PC-3 (cell line): ENCODE measurements at regions not wholly inside any gene's neighbourhood (a gene's known extent, or its start where the extent isn't known, plus 50 kb on each side); places are given as distances from the start of the nearest gene placed in this dataset.
"Not testable (repeated sequence)": the region's sequence is repeated elsewhere in the genome, so short reads cannot be mapped to it uniquely, and the experiment has no call there.

Source experiments
- ATAC-seq: fragments of 200-7000 bp; cut with Tn5 transposase; 2 replicates; pipeline ENCODE4 v1.9.1; 2020; ENCODE audit warnings: mild to moderate bottlenecking, moderate library complexity
- BruUV-seq: library from RNA; stranded (reverse); fragments of 400-500 nt; replicated peaks from 2 replicates; lab custom pipeline; 2021; lab: Mats Ljungman, UMichigan
- CTCF ChIA-PET: fragments of 300-600 bp; sonication (Branson Sonifier 250); formaldehyde crosslinking; loops from one replicate; lab custom pipeline; 2022; ENCODE audit warnings: antibody characterized with exemption; lab: Charles Lee
- POLR2A ChIA-PET: fragments of 300-600 bp; sonication (Branson Sonifier 250); formaldehyde crosslinking; loops from one replicate; lab custom pipeline; 2022; ENCODE audit warnings: antibody characterized with exemption; ENCODE audit not compliant: unreplicated experiment; lab: Charles Lee
- DNase-seq: peaks from one replicate; pipeline ENCODE4 v3.0.0-alpha.2; 2015
- H2AFZ ChIP-seq: fragments of 300-600 bp; sonication (generic); 2 replicates; pipeline ENCODE4 v1.6.0; 2016; ENCODE audit warnings: antibody characterized with exemption, low read length
- H3F3A ChIP-seq: fragments of 300-600 bp; sonication (generic); one replicate; pipeline ENCODE4 v1.6.0; 2017; ENCODE audit warnings: antibody characterized with exemption, low read length, control low read depth, mild to moderate bottlenecking; ENCODE audit not compliant: unreplicated experiment
- H3K27ac ChIP-seq: fragments of 300-600 bp; sonication (generic); 2 replicates; pipeline ENCODE4 v1.5.1; 2016; ENCODE audit warnings: mild to moderate bottlenecking, low read length
- H3K27me3 ChIP-seq: fragments of 300-600 bp; sonication (generic); 2 replicates; pipeline ENCODE4 v1.6.1; 2016; ENCODE audit warnings: low read length, mixed read lengths
- H3K36me3 ChIP-seq: fragments of 300-600 bp; sonication (generic); 2 replicates; pipeline ENCODE4 v1.6.1; 2016; ENCODE audit warnings: low read depth, mixed run types, low read length, mixed read lengths
- H3K4me1 ChIP-seq: fragments of 300-600 bp; sonication (generic); 2 replicates; pipeline ENCODE4 v1.5.1; 2016; ENCODE audit warnings: low read length; ENCODE audit not compliant: insufficient read depth
- H3K4me2 ChIP-seq: fragments of 300-600 bp; sonication (generic); 2 replicates; pipeline ENCODE4 v1.6.0; 2016; ENCODE audit warnings: low read length
- H3K4me3 ChIP-seq: fragments of 300-600 bp; sonication (generic); 2 replicates; pipeline ENCODE4 v1.5.1; 2016; ENCODE audit warnings: mild to moderate bottlenecking, low read length, mixed read lengths
- H3K79me2 ChIP-seq: fragments of 300-600 bp; sonication (generic); 2 replicates; pipeline ENCODE4 v1.6.1; 2017; ENCODE audit warnings: low read length, mixed read lengths
- H3K9ac ChIP-seq: fragments of 300-600 bp; sonication (generic); 2 replicates; pipeline ENCODE4 v1.6.0; 2016; ENCODE audit warnings: mild to moderate bottlenecking, low read length
- H3K9me2 ChIP-seq: fragments of 300-600 bp; sonication (generic); replicated peaks from 2 replicates; pipeline ENCODE4 v1.6.1; 2016; ENCODE audit warnings: mixed run types, low read length, mixed read lengths
- H3K9me3 ChIP-seq: fragments of 300-600 bp; sonication (generic); 2 replicates; pipeline ENCODE4 v1.6.1; 2016; ENCODE audit warnings: low read length, mixed read lengths
- H4K20me1 ChIP-seq: fragments of 300-600 bp; sonication (generic); 2 replicates; pipeline ENCODE4 v1.6.1; 2016; ENCODE audit warnings: low read length, mixed read lengths
- intact Hi-C: fragments of 100-400 bp; cut with micrococcal nuclease; formaldehyde crosslinking; loops from 2 replicates; pipeline ENCODE4 v1.9.0; 2023

DNA sequence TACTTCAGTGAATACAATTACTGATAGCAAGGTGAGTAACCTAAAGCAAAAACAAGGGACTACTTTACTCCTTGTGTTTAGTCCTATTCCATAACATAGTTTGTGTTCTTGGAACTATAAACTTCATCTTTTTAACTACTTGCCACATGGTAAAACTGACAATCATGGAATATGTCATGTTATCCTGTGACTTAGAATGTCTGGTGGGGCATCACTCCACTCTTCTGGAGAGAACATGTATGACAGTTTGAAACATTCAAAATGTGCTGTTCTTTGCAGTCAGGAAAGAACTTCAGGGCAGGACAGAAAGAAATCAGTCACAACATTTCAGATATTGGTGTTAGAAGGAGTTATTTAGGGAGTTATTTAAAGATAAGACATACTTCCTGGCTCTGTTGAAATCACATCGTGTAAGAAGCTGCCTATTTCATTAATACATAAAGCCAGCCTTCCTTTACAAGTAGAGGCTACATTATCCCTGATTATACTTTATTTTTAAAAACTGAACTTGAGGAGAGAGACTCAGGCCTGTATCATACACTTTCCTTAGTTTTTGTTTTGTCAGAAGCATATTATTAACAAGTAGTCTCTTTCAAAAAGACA is 184.9 kb downstream of the SPATA31A6 start:
- CTCF ChIA-PET, ATAC-seq, H3K36me3 ChIP-seq, H3K4me1 ChIP-seq, H3K9me3 ChIP-seq, BruUV-seq, H3K27ac ChIP-seq, H3K4me2 ChIP-seq, H3K9ac ChIP-seq, DNase-seq, H3K4me3 ChIP-seq, H2AFZ ChIP-seq, H3K27me3 ChIP-seq, H3F3A ChIP-seq, H3K9me2 ChIP-seq, POLR2A ChIA-PET, H3K79me2 ChIP-seq, intact Hi-C loops, H4K20me1 ChIP-seq: not testable (repeated sequence)

DNA sequence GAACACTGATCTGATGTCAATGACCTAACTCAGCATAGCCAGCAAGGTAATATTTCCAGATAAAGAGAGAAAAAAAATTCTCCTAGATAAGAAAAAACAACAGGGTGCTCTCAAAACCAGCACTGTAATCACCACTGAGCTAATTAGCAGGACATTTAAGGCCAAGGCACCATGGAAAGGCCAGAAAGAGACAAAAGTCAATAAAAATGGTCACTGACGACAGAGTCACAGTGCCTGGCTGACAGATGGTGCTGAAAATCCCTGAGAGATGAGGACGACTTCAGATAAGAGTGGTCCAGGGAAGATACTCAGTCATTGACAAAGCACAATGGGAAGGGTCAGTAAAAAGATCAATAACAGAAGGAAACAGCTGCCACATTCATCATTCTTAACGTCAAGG is 186.7 kb downstream of the SPATA31A6 start:
- H3K4me3 ChIP-seq, H3F3A ChIP-seq, H3K9me2 ChIP-seq, POLR2A ChIA-PET, CTCF ChIA-PET, H2AFZ ChIP-seq, H3K9me3 ChIP-seq, BruUV-seq, H3K27me3 ChIP-seq, ATAC-seq, H3K79me2 ChIP-seq, H3K27ac ChIP-seq, H3K4me2 ChIP-seq, H3K36me3 ChIP-seq, H4K20me1 ChIP-seq, intact Hi-C loops, H3K4me1 ChIP-seq, DNase-seq, H3K9ac ChIP-seq: not testable (repeated sequence)

DNA sequence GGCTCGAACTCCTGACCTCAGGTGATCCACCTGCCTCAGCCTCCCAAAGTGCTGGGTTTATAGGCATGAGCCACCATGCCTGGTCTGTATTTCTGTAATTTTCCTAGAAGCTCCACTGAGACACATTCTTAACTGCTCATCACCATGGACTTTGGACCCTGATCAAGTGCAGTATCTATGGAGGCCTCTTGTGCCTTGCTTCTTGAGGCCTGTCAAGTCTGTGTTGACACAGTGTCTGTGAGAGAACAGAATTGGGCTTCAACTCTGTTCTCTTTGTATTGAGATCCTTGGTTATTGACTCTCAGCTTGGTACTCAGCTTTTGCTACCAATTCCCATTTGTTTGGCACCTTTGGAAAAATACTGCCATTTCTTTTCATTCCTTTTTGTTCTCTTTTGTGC is 188.0 kb downstream of the SPATA31A6 start:
- POLR2A ChIA-PET, H3K27me3 ChIP-seq, H3K4me1 ChIP-seq, H3K36me3 ChIP-seq, H2AFZ ChIP-seq, H3K4me2 ChIP-seq, BruUV-seq, DNase-seq, intact Hi-C loops, H3K27ac ChIP-seq, H4K20me1 ChIP-seq, H3K9me2 ChIP-seq, H3K9me3 ChIP-seq, H3K4me3 ChIP-seq, H3F3A ChIP-seq, H3K9ac ChIP-seq, H3K79me2 ChIP-seq, CTCF ChIA-PET, ATAC-seq: not testable (repeated sequence)

DNA sequence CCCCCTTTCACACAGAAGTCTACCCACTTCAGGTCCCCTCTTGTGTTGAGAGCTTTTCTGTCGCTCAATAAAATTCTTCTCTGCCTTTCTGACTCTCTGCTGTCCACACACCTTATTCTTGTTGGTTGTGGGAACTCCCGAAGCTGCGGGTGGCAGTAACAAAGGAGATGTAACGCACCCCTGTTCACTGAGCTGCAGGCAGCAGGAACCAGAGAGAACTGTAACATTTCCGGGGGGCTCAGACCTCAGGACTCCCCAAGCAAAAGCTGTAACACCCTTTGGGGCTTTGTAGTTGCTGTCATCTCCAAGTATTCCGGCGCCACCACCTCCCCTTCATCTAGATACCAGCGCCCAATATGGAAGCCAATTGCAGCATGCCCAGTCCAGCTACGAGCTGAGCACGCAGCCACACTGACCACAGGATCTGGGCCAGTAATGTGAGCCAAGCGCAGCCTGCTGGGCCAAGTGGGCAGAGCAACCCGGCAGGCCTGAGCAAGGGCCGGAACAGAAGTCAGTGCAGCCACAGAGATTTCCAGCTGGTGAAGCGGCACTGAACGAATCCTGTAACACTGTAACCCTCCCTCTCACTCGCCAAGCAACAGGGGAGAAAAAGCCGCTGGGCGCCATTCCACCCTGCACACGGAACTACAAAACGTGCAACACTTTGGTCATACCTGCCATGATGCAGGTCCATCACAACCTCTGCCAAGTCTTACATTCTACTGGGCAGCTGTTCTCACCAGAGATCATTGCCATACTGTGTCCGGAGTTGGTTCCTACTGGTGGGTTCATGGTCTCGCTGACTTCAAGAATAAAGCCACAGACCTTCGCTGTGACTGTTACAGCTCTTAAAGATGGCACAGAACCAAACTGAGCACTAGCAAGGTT is 194.3 kb downstream of the SPATA31A6 start:
- H3K9me2 ChIP-seq: not testable (repeated sequence)

More for the DNA sequence above, 194.3 kb downstream of the SPATA31A6 start:
- H2AFZ ChIP-seq, H3K4me3 ChIP-seq, H3K27me3 ChIP-seq, DNase-seq, H3F3A ChIP-seq, H3K4me2 ChIP-seq, POLR2A ChIA-PET, BruUV-seq, CTCF ChIA-PET, H4K20me1 ChIP-seq, H3K9ac ChIP-seq, H3K27ac ChIP-seq, ATAC-seq, H3K4me1 ChIP-seq, H3K79me2 ChIP-seq, H3K36me3 ChIP-seq, intact Hi-C loops, H3K9me3 ChIP-seq: not testable (repeated sequence)
